Activated T-cell treated with anti-CD3 and anti-CD28 coated beads for 48 hours (primary cell): ENCODE measurements at regions not wholly inside any gene's neighbourhood (a gene's known extent, or its start where the extent isn't known, plus 50 kb on each side); places are given as distances from the start of the nearest gene placed in this dataset.

Experiments
- DNase-seq: peaks from one replicate; pipeline ENCODE4 v3.0.0-alpha.2; 2020; ENCODE audit warnings: low read depth

- DNase-seq, result no peak
Measured at GRCh38 chr18:67290421-67290820, 226.1 kb downstream of the DSEL start.

DNA sequence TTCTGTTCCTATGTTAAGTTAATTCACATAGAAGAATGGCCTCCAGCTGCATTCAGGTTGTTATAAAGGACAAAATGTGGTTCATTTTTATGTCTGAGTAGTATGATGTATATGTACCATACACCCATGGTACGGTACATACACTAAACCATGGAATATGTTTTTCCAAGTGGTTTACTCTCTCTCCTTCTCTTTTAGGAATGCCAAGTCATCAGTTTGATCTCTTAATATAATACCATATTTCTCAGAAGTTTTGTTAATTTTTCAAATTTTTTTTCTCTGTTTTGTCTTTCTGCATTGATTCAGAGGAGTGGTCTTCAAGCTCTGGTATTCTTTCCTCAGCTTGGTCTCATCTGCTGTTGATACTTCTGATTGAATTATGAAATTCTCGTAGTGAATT lies 230.9 kb downstream of the DSEL start:
- DNase-seq, result no peak

DNA sequence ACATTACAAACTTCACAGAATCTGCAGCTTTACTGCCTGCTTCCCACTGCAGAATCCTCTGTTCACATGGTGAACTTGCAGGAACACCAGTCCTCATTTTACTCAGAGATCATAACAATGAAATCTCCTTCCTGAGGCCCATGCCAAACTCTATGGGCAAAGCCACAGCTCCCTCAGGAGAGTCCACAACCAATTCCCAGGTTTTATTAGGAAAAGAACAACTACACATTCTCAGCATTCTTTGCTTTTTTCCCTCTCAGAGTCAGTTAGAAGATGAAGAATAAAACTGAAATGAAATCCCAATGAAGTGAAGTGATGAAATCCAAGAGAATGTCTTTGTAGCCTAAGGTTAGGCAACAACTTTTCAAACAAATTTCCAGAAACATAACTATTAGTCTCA lies 233.7 kb downstream of the DSEL start:
- no peak for DNase-seq

DNA sequence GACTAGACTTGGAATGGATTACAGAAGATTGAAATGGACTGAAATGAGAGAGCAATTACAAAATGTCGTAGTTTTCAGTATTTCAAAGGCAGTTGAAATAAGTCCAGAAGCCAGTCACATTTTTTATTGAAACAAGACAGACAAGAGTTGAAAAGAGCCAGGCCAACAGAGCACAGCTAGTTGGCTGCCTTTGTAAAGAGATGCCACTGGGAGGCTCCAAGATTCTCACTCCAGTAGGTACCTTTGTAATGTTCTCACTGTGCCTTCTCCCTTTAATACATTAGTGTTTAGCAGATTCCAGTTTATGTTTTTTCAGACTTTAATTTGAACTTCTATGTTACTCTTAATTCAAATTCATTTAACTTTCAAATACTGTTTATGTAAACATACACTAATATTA lies 234.8 kb downstream of the DSEL start:
- no peak for DNase-seq

DNA sequence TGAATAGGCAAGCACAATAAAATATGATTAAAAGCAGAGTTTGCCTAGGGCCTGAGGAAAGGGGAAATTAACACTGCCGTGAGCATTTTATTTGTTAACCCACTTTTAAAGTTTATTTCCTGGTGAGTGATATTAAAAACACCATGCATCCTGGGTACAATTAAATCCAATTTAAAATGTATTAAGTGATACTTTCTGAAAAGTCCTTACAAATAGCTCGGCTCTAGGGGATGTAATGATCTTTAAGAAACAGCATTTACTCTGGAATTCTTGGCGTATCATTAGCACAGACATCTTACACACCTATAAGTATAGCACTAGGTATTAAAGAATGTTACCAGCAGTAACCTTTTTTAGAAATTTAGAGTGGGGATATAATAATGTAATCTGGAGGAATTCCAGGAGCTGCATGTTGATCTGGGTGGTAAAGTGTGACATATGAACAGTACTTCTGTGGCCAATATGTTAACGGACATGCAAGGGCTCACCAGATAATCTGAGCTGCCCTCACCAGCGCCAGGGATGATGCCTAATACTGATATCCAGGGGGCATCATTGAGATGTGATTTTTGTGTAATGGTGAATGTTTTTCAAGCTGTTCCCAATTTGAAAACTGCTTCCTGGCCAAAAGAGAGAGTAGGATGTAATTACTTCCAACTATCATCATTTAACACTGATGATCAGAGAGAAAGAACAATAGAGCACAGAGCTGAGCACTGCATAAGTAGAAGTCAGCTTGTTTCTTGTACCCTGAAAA lies 235.9 kb downstream of the DSEL start:
- DNase-seq, result no peak

- DNase-seq, result no peak
Measured at GRCh38 chr18:67279988-67280387, 236.5 kb downstream of the DSEL start.

GRCh38 chr18:67278984-67279383 lies 237.5 kb downstream of the DSEL start:
- DNase-seq, result no peak

GRCh38 chr18:67276638-67277037 lies 239.9 kb downstream of the DSEL start:
- no peak for DNase-seq

- no peak for DNase-seq
Measured at GRCh38 chr18:67273288-67273687, 243.2 kb downstream of the DSEL start.

- no peak for DNase-seq
Measured at GRCh38 chr18:67269206-67269605, 247.3 kb downstream of the DSEL start.

DNA sequence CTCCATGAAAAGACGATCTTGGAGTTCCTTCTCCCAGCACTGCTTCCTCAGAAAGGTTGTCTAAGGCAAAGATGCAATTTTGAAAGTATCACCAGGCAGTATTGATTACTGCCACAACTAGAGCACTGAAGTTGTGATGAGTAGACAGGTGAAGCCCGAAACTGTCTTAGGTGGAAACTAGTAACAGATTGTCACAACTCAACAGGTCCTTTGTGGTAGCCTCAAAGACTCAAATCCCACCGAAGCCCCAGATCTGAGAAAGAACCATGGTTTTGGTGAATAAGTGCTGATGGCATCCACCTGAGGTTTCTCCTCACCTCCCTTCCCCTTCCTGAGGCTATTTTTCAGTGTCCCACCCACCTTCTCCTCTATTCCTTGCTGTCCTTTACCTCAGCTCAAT lies 248.0 kb downstream of the DSEL start:
- DNase-seq, result no peak

DNA sequence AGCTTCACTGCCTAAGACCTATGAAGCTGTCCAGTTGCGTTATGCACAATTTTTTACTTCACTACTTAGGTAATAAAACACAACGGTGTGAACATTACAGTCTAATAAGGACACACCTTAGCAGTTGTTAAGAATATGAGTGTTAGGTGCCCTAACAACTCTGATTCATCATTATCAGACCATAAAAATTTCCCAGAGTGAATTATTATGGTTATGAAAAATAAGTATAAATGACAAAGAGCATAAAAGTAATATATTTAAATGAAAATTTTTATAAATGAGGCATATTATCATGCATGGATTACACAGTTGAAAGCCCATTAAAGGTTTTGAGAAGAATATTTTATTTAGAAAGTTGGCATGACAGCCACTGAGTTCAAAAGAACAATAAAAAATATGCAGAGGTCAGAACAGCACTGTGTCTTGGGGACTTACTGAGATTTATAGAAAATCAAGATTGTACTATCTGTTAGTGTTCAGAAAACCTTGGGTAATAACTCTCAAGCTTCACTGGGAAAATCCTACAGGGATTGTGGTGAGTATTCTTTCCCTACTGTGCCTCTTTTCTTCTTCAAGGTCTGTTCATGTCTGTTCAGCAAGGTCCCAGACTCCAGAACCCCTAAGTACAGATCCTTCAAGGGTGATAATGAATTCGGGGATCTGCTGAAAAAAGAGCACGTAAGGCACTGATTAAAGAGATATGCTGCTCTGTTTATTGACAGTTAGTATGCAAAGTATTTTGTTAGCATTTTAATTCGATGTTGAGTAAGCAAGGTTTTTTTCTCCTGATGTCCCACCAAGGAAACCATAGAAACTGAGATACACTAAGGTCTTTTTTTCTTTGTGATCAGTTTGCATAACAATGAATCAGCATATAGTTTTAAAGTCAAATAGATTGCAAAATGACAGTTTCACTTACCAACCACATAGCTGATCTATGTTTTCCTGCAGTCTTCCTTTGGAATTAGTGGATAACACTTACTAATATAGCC lies 250.0 kb downstream of the DSEL start:
- no peak for DNase-seq

DNA sequence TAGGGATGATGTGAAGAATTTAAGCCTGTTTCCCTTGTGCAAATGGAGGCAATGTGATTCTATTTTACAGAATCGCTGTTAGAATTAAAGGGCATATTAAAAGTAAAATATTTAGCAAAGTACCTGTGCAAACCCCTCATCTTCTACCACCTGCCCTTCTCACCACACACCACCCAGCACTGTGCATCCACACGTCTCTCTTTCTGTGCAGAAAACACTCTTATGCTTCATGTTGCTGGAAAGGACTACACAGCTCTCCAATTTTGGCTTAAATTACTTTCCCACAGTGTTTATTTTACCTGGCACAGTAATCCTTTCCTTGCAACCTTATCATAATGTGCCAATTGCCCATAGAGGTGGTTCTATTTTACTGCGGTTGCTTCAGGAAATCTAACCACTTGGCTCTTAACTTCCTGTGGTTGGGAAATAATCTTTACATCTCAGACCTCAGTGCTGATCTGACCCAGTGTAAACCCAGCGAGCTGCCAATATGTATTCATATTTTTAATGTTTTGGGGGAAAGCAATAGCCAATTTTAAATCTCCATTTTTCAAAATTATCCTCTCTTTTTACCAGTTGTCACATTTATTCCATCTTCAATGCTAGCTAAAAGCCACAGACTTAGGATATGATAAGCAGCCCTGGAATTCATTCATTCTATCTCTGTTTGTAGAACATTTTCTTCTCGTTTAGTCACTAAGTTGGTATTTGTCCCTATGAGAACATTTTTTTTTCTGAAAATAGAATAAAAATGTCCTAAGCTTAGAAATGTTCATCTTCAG lies 250.9 kb downstream of the DSEL start:
- no peak for DNase-seq

GRCh38 chr18:67261931-67262552 lies 254.5 kb downstream of the DSEL start:
- no peak for DNase-seq

DNA sequence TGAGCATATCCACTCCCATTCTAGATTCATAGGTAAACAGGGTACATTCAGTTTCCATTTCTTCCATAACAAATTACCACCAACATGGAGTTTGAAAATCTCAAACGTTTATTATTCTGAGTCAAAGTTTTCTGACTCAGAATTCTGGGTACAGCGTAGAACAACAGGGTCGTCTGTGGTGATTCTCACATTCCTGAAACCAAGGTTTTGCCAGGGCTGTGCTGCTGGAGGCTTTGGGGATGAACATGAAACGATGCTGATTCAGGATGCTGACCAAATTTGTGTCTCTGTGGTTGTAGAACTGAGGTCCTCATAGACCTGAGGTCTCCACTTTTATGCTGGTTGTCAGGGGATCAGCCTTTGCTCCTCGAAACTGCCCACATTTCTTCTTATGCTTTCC lies 255.7 kb downstream of the DSEL start:
- DNase-seq, result no peak

DNA sequence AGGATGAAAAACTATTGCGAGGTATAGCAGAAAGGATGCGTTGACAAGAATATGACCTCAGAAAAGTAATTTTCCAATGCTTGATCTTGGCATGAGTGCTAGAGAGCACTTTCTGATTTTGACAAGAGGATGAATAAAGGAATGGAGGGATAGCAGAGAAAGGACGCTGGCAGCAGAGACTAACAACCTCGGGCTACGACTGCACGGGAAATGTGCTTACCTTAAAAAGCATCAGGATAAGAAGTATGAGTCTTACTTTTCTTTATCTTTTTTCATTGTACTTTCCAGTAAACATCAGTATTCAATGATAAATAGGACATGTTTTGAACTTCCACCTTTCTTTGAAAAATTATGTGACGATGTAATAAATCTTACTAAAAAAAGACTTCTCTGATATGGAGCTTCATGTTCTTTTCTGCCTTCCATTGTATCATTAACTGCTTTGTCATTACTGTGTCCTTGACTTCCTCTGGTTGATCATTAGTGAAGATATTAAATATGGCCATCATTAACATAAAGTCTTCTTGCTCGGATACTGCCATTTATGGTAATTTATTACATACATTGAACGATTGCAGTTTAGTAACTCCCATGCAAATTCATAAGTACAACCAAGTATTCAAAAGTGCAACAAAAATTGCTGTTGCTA lies 265.6 kb downstream of the DSEL start:
- DNase-seq, result no peak

GRCh38 chr18:67243799-67244587 lies 272.5 kb downstream of the DSEL start:
- no peak for DNase-seq

DNA sequence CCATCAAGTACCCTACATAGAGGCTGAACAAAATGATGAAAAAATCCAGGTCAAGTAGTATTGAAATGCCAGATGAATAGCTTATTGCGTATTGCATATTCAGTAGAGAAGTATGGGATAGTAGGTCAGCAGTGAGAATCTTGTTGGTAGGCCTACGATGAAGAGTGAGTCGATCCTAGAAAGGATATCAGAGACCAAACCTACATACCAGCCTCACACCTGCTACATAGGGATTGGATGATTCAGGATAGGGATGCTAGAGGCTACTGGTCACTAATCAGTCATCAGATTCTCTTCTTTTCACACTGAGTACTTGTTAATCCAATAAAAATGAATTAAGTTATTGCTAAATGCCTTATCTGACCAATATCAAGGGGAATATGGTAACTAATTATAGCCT lies 274.5 kb downstream of the DSEL start:
- DNase-seq, result no peak

DNA sequence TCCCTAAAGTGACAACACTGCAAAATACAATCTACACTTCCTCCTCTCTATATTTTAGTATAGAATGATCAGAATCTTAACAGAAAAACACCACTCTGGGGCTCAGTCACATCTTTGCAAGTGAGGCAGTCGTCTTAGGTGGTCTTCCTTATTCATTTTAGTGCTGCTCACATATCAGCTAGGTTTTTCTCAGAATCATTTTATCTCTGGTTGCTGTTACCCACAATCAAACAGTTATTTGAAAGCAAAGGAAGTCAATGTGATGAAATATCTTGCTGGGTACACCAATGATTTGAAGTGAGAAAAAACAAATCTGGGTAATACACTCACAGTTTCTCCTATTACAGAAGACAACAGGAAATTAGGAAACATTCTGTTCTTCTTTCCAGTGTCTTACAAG lies 275.2 kb downstream of the DSEL start:
- no peak for DNase-seq

- DNase-seq, result peak; percentile 8
Measured at GRCh38 chr18:67239826-67240225, 276.7 kb downstream of the DSEL start.

GRCh38 chr18:67232991-67233390 lies 283.5 kb downstream of the DSEL start:
- no peak for DNase-seq
